ENCODE measurements at regions not wholly inside any gene's neighbourhood (a gene's known extent, or its start where the extent isn't known, plus 50 kb on each side); places are given as distances from the start of the nearest gene placed in this dataset.

- Histone ChIP-seq H3K14ac (ENCODE audit: low read length in 2 of 2) (no peak overlapping the region), H3K27me3 (ENCODE audit: control insufficient read depth in 1 of 2, insufficient read depth in 1 of 2, low read length in 2 of 2) (no peaks in the 10 kb centered on the region), H3K4me3 (ENCODE audit: insufficient read depth in 1 of 2, low read depth in 1 of 2, low read length in 2 of 2) (no peak overlapping the region), H2BK15ac (ENCODE audit: low read depth, poor library complexity, severe bottlenecking) (no peak overlapping the region), H3K4me2 (ENCODE audit: low read length, poor library complexity, severe bottlenecking) (no peak overlapping the region), H3K36me3 (ENCODE audit: control insufficient read depth in 1 of 2, insufficient read depth in 2 of 2, low read depth in 1 of 2, low read length in 2 of 2) (no peaks in the 10 kb centered on the region), H3K18ac (ENCODE audit: low read depth in 1 of 2, low read length in 2 of 2) (no peak overlapping the region), H2BK12ac (ENCODE audit: low read length in 2 of 2) (no peak overlapping the region), H3K4me1 (ENCODE audit: control insufficient read depth, insufficient read depth, low read depth, low read length) (no peaks in the 10 kb centered on the region), H3K4ac (ENCODE audit: low read depth in 1 of 2, low read length in 2 of 2) (no peak overlapping the region), H2BK120ac (ENCODE audit: low read depth, low read length) (no peak overlapping the region), H3K27ac (ENCODE audit: low read length, poor library complexity, severe bottlenecking) (no peak overlapping the region), H3K79me1 (replicated peaks; ENCODE audit: low read length, poor library complexity, severe bottlenecking) (no peaks in the 10 kb centered on the region), H2BK5ac (ENCODE audit: low read depth, low read length, poor library complexity, severe bottlenecking) (no peak overlapping the region), H3K23ac (ENCODE audit: low read length in 2 of 2) (no peak overlapping the region), H4K8ac (ENCODE audit: low read length) (no peak overlapping the region), H3K9me3 (ENCODE audit: control insufficient read depth, low read length) (no peaks in the 10 kb centered on the region), H3K9ac (ENCODE audit: low read length) (no peak overlapping the region), H4K91ac (ENCODE audit: low read length) (no peak overlapping the region), H2AFZ (ENCODE audit: low read depth, low read length) (no peak overlapping the region), H2AK5ac (ENCODE audit: low read length, severe bottlenecking) (no peak overlapping the region)
- 73% methylated on average over 2 of the region's 2 CpGs for WGBS
- DNase-seq: no peak
Observed at GRCh38 chr2:219908538-219908937, 281.1 kb downstream of the SLC4A3 start.

- H3K9ac ChIP-seq (ENCODE audit: low read length): no peak overlapping the region
- WGBS: 79% methylated on average over 3 of the region's 4 CpGs
Observed at GRCh38 chr2:219911541-219911940, 284.1 kb downstream of the SLC4A3 start.

GRCh38 chr2:219912491-219912921, 285.1 kb downstream of the SLC4A3 start:
- no peaks in the 10 kb centered on the region for H3K79me1 ChIP-seq (replicated peaks; ENCODE audit: low read length, poor library complexity, severe bottlenecking)
- no peaks in the 10 kb centered on the region for H3K36me3 ChIP-seq (ENCODE audit: control insufficient read depth in 1 of 2, insufficient read depth in 2 of 2, low read depth in 1 of 2, low read length in 2 of 2)
- no peak overlapping the region for H2BK15ac ChIP-seq (ENCODE audit: low read depth, poor library complexity, severe bottlenecking)
- H3K27ac ChIP-seq (ENCODE audit: low read length, poor library complexity, severe bottlenecking): no peak overlapping the region
- no peaks in the 10 kb centered on the region for H3K9me3 ChIP-seq (ENCODE audit: control insufficient read depth, low read length)
- no peak overlapping the region for H4K8ac ChIP-seq (ENCODE audit: low read length)
- H3K14ac ChIP-seq (ENCODE audit: low read length in 2 of 2): no peak overlapping the region
- peak overlapping the region in 1 of 2 experiments; percentile 58 for H3K4me3 ChIP-seq (ENCODE audit: insufficient read depth in 1 of 2, low read depth in 1 of 2, low read length in 2 of 2)
- H3K18ac ChIP-seq (ENCODE audit: low read depth in 1 of 2, low read length in 2 of 2): no peak overlapping the region
- H2AK5ac ChIP-seq (ENCODE audit: low read length, severe bottlenecking): no peak overlapping the region
- H3K4me2 ChIP-seq (ENCODE audit: low read length, poor library complexity, severe bottlenecking): no peak overlapping the region
- no peak overlapping the region for H3K23ac ChIP-seq (ENCODE audit: low read length in 2 of 2)
- H3K4ac ChIP-seq (ENCODE audit: low read depth in 1 of 2, low read length in 2 of 2): no peak overlapping the region
- peak; percentile 25 for DNase-seq
- no peak overlapping the region for H2BK120ac ChIP-seq (ENCODE audit: low read depth, low read length)
- H4K91ac ChIP-seq (ENCODE audit: low read length): no peak overlapping the region
- no peak overlapping the region for H2AFZ ChIP-seq (ENCODE audit: low read depth, low read length)
- no peaks in the 10 kb centered on the region for H3K27me3 ChIP-seq (ENCODE audit: control insufficient read depth in 1 of 2, insufficient read depth in 1 of 2, low read length in 2 of 2)
- no peaks in the 10 kb centered on the region for H3K4me1 ChIP-seq (ENCODE audit: control insufficient read depth, insufficient read depth, low read depth, low read length)
- no peak overlapping the region for H2BK5ac ChIP-seq (ENCODE audit: low read depth, low read length, poor library complexity, severe bottlenecking)
- WGBS: 54% methylated on average over 5 of the region's 7 CpGs
- H3K9ac ChIP-seq (ENCODE audit: low read length): peak overlapping the region; percentile 78
- no peak overlapping the region for H2BK12ac ChIP-seq (ENCODE audit: low read length in 2 of 2)

More at GRCh38 chr2:219911541-219911940, 284.1 kb downstream of the SLC4A3 start:
- no peak overlapping the region for H2BK5ac ChIP-seq (ENCODE audit: low read depth, low read length, poor library complexity, severe bottlenecking)
- no peaks in the 10 kb centered on the region for H3K27me3 ChIP-seq (ENCODE audit: control insufficient read depth in 1 of 2, insufficient read depth in 1 of 2, low read length in 2 of 2)
- H3K4me2 ChIP-seq (ENCODE audit: low read length, poor library complexity, severe bottlenecking): no peak overlapping the region
- H3K36me3 ChIP-seq (ENCODE audit: control insufficient read depth in 1 of 2, insufficient read depth in 2 of 2, low read depth in 1 of 2, low read length in 2 of 2): no peaks in the 10 kb centered on the region
- no peak overlapping the region for H2AK5ac ChIP-seq (ENCODE audit: low read length, severe bottlenecking)
- no peaks in the 10 kb centered on the region for H3K9me3 ChIP-seq (ENCODE audit: control insufficient read depth, low read length)
- no peak overlapping the region for H4K91ac ChIP-seq (ENCODE audit: low read length)
- no peak for DNase-seq
- H4K8ac ChIP-seq (ENCODE audit: low read length): no peak overlapping the region
- H3K4me1 ChIP-seq (ENCODE audit: control insufficient read depth, insufficient read depth, low read depth, low read length): no peaks in the 10 kb centered on the region
- H2AFZ ChIP-seq (ENCODE audit: low read depth, low read length): no peak overlapping the region
- no peak overlapping the region for H3K18ac ChIP-seq (ENCODE audit: low read depth in 1 of 2, low read length in 2 of 2)
- H2BK15ac ChIP-seq (ENCODE audit: low read depth, poor library complexity, severe bottlenecking): no peak overlapping the region
- H3K27ac ChIP-seq (ENCODE audit: low read length, poor library complexity, severe bottlenecking): no peak overlapping the region
- no peak overlapping the region for H2BK120ac ChIP-seq (ENCODE audit: low read depth, low read length)
- H3K14ac ChIP-seq (ENCODE audit: low read length in 2 of 2): no peak overlapping the region
- H3K4me3 ChIP-seq (ENCODE audit: insufficient read depth in 1 of 2, low read depth in 1 of 2, low read length in 2 of 2): no peak overlapping the region
- no peaks in the 10 kb centered on the region for H3K79me1 ChIP-seq (replicated peaks; ENCODE audit: low read length, poor library complexity, severe bottlenecking)
- H2BK12ac ChIP-seq (ENCODE audit: low read length in 2 of 2): no peak overlapping the region
- H3K4ac ChIP-seq (ENCODE audit: low read depth in 1 of 2, low read length in 2 of 2): no peak overlapping the region
- H3K23ac ChIP-seq (ENCODE audit: low read length in 2 of 2): no peak overlapping the region

GRCh38 chr2:219914577-219914976, 287.1 kb downstream of the SLC4A3 start:
- no peak overlapping the region for H3K4me3 ChIP-seq (ENCODE audit: insufficient read depth in 1 of 2, low read depth in 1 of 2, low read length in 2 of 2)
- 89% methylated on average over 5 of the region's 5 CpGs for whole genome bisulfite sequencing
- no peak overlapping the region for H3K27ac ChIP-seq (ENCODE audit: low read length, poor library complexity, severe bottlenecking)
- H2BK5ac ChIP-seq (ENCODE audit: low read depth, low read length, poor library complexity, severe bottlenecking): no peak overlapping the region
- H2AFZ ChIP-seq (ENCODE audit: low read depth, low read length): no peak overlapping the region
- no peak overlapping the region for H3K18ac ChIP-seq (ENCODE audit: low read depth in 1 of 2, low read length in 2 of 2)
- no peak overlapping the region for H3K9ac ChIP-seq (ENCODE audit: low read length)
- no peaks in the 10 kb centered on the region for H3K36me3 ChIP-seq (ENCODE audit: control insufficient read depth in 1 of 2, insufficient read depth in 2 of 2, low read depth in 1 of 2, low read length in 2 of 2)
- H4K8ac ChIP-seq (ENCODE audit: low read length): no peak overlapping the region
- H3K4me1 ChIP-seq (ENCODE audit: control insufficient read depth, insufficient read depth, low read depth, low read length): no peaks in the 10 kb centered on the region
- no peak for DNase-seq
- H2BK120ac ChIP-seq (ENCODE audit: low read depth, low read length): no peak overlapping the region
- H3K4ac ChIP-seq (ENCODE audit: low read depth in 1 of 2, low read length in 2 of 2): no peak overlapping the region
- no peaks in the 10 kb centered on the region for H3K79me1 ChIP-seq (replicated peaks; ENCODE audit: low read length, poor library complexity, severe bottlenecking)
- no peaks in the 10 kb centered on the region for H3K9me3 ChIP-seq (ENCODE audit: control insufficient read depth, low read length)
- H2AK5ac ChIP-seq (ENCODE audit: low read length, severe bottlenecking): no peak overlapping the region
- H2BK15ac ChIP-seq (ENCODE audit: low read depth, poor library complexity, severe bottlenecking): no peak overlapping the region
- H3K27me3 ChIP-seq (ENCODE audit: control insufficient read depth in 1 of 2, insufficient read depth in 1 of 2, low read length in 2 of 2): no peaks in the 10 kb centered on the region
- H4K91ac ChIP-seq (ENCODE audit: low read length): no peak overlapping the region
- no peak overlapping the region for H2BK12ac ChIP-seq (ENCODE audit: low read length in 2 of 2)
- H3K4me2 ChIP-seq (ENCODE audit: low read length, poor library complexity, severe bottlenecking): no peak overlapping the region
- no peak overlapping the region for H3K23ac ChIP-seq (ENCODE audit: low read length in 2 of 2)
- no peak overlapping the region for H3K14ac ChIP-seq (ENCODE audit: low read length in 2 of 2)

All from mesenchymal stem cell (in vitro differentiated cells and primary cell).